GM13976 (cell line): ENCODE measurements at regions not wholly inside any gene's neighbourhood (a gene's known extent, or its start where the extent isn't known, plus 50 kb on each side); places are given as distances from the start of the nearest gene placed in this dataset.

ENCODE experiments used
- DNase-seq: peaks from one replicate; pipeline ENCODE4 v3.0.0; 2012; ENCODE audit warnings: low spot score
- in situ Hi-C: fragments of 300-500 bp; cut with MboI; formaldehyde crosslinking; loops from one replicate; pipeline ENCODE4 v1.12.0; 2022; ENCODE audit warnings: low sequenced_read_pairs, mixed read lengths, inconsistent platforms; ENCODE audit not compliant: unreplicated experiment
- TF ChIP-seq, protein P1 (sequence below): IDR thresholded peaks from 2 replicates; pipeline ENCODE4 v1.5.1; 2012; ENCODE audit warnings: borderline replicate concordance, mild to moderate bottlenecking; ENCODE audit not compliant: insufficient read depth; ENCODE audit errors: extremely low read depth, missing control alignments, control extremely low read depth

DNA sequence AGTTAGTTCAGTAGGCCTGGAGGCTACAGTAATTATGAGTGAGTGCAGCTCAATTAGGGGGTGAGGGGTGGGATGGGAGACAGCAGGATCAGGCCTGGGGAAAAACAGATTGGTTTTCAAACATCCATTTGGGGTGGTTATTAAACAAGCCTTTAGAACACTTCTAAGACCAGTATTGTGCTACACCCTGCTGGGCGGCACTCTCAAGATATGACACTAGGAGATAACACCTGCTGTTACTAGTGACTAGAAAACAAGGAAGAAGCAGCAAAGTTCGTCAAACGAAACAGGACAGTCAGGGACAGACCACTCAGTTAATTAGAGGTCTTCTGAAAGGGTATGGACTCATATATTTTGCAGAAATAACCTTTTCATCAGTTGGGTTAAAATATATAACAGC is 353.6 kb downstream of the PTEN start:
- DNase-seq, result no peak
- in situ Hi-C loops, result no loop called here
- TF ChIP-seq, protein P1, sequence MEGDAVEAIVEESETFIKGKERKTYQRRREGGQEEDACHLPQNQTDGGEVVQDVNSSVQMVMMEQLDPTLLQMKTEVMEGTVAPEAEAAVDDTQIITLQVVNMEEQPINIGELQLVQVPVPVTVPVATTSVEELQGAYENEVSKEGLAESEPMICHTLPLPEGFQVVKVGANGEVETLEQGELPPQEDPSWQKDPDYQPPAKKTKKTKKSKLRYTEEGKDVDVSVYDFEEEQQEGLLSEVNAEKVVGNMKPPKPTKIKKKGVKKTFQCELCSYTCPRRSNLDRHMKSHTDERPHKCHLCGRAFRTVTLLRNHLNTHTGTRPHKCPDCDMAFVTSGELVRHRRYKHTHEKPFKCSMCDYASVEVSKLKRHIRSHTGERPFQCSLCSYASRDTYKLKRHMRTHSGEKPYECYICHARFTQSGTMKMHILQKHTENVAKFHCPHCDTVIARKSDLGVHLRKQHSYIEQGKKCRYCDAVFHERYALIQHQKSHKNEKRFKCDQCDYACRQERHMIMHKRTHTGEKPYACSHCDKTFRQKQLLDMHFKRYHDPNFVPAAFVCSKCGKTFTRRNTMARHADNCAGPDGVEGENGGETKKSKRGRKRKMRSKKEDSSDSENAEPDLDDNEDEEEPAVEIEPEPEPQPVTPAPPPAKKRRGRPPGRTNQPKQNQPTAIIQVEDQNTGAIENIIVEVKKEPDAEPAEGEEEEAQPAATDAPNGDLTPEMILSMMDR, result no peak

DNA sequence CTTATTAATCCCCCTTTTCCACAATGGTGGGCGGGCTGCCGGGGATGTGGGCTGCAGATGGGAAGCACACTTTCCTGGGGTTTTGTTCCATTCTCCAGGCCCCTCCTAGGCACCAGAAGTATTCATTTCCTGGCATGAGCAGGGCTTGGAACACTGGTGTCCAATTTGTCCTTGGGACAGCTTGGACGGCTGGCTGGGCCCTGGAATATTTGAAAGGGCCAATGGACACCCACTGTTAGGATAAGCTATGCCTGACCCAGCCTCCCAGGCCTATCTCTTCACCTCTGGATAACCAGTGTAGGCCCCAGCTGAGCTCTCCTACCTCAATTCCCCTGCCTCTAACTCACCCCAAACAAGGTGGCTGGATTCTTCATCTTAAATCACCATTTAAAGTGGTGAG is 354.9 kb downstream of the PTEN start:
- in situ Hi-C loops, result no loop called here
- no peak for DNase-seq
- TF ChIP-seq, protein P1, result no peak

DNA sequence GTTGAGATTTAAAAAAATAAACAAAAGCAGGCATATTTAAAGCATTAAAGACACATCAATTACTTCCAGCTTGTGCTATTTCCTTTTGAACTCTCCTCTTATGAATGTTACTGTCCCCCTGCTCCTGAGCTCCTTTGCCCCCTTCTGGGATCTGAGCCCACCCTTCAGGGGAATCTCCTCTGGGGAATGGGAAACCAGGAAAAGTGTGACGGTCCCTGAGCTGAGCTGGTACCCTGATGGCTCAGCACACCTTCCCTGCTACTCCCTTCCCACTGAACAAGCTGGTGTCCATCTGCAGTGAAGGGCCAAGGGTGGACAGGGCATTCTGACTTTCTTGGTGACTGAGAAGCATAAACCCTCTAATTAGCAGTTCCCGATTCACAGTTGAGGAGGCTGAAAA is 356.3 kb downstream of the PTEN start:
- TF ChIP-seq, protein P1, result no peak
- no peak for DNase-seq
- in situ Hi-C loops, result no loop called here

DNA sequence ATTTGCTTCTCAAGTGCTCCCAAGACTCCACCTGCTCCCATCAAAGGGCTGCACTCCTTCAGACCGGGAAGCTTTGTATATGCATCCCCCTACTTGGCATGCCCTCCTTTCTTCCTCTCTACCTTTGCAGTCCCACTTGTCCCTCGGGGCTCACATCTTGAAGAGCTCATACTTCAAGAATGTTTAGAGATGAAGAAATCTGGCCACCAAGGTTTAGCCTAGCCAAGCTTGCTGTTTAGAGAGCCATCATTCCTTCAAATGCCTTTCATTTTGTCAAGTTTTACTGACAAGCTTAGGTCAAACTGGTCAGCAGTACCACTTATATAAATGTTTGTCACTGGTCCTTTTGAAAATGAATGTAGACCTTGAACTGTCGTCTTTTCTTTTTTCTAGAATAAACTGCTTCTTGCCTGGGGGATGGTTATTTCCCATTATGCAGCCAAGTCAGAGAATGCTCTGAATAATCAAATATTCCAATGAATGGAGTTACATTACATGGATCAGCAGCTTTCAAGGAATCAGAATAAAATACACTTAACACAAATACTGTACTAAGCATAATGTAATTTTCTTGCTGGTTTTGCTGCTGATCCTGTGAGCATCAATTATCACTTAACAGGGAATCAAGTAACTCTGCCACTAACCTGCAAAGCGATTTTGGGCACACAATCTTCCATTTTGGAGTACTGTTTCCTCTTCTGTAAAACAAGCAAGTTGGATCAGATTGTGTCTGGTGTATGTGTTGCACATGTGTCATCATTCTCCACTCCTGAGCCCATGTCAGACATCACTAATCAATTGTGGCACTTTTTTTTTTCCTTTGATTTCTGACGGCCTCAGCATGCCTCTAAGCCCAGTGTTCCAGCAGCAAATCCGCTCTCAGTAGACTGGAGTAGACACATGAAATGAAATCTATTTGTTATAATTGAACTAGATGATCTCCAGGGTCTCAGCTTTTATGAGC is 357.9 kb downstream of the PTEN start:
- no peak for DNase-seq
- in situ Hi-C loops, result no loop called here
- TF ChIP-seq, protein P1, result no peak

DNA sequence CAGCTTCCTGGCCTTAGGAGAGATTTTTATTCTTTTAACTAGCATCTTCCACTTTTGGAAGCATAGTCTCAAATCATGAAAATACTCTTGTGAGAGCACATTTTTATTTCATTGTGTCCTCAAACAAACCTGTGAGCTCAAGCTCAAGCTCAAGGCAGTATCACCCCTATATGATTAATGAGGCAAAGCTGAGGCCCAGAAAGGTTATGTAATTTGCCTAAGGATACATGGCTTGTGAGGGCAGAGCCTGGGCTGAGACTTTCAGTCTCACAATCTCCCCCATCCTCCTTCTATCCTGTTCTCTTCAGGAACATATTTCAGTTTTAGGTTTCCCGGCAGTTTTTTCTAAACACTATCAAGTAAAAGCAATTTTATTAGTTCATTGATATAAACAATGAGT is 359.5 kb downstream of the PTEN start:
- in situ Hi-C loops, result no loop called here
- TF ChIP-seq, protein P1, result no peak
- no peak for DNase-seq
